HG03469 (cell line): ENCODE measurements at regions not wholly inside any gene's neighbourhood (a gene's known extent, or its start where the extent isn't known, plus 50 kb on each side); places are given as distances from the start of the nearest gene placed in this dataset.
"Not testable (repeated sequence)": the region's sequence is repeated elsewhere in the genome, so short reads cannot be mapped to it uniquely, and the experiment has no call there.

ENCODE experiments used
- ATAC-seq: cut with Tn5 transposase; IDR thresholded peaks from one replicate; pipeline ENCODE4 v1.9.1; 2021; ENCODE audit warnings: mild to moderate bottlenecking, moderate library complexity, moderate number of reproducible peaks; ENCODE audit not compliant: unreplicated experiment

GRCh38 chr4:167908816-167909215, 183.5 kb upstream of the ANXA10 start:
- ATAC-seq = no peak

DNA sequence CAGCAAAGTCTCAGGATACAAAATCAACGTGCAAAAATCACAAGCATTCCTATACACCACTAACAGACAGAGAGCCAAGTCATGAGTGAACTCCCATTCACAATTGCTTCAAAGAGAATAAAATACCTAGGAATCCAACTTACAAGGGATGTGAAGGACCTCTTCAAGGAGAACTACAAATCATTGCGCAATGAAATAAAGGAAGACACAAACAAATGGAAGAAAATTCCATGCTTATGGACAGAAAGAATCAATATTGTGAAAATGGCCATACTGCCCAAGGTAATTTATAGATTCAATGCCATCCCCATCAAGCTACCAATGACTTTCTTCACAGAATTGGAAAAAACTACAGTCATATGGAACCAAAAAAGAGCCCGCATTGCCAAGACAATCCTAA, 179.8 kb upstream of the ANXA10 start:
- ATAC-seq = not testable (repeated sequence)

DNA sequence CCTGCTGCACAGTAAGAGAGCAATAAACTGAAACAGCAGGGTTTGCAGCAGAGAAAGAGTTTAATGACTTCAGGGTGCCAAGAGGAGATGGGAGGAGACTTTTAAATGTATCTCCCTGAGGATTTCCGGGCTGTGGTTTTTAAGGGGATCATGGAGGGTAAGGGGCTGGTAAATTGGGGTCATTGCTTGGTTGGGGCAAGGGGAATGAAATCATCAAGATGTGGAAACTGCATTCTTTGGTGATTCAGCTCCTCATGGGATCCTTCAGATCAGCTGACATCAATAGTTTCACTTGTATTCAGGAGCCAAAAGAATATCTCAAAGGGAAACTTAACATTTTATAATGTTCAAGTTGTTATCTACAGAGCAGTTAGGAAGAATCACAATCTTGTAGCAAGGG, 174.3 kb upstream of the ANXA10 start:
- no peak for ATAC-seq

DNA sequence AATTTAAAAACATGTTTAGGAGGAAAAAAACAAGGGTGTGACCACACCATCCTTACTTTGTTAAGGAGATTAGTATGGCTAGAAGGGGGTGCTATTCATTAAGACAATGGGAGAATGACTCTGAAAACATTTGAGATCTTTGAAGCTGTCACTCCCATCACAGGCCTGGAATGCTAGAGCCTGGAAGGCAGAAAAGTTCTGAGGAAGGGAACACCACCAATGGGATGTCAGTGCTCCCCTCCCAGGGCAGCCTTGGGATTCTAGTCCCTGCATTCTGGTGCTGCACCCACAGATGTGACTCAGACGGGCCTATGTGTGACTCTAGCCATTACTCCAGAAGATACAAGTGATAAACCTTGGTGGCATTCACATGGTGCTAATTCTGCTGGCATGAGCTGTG, 162.2 kb upstream of the ANXA10 start:
- no peak for ATAC-seq

DNA sequence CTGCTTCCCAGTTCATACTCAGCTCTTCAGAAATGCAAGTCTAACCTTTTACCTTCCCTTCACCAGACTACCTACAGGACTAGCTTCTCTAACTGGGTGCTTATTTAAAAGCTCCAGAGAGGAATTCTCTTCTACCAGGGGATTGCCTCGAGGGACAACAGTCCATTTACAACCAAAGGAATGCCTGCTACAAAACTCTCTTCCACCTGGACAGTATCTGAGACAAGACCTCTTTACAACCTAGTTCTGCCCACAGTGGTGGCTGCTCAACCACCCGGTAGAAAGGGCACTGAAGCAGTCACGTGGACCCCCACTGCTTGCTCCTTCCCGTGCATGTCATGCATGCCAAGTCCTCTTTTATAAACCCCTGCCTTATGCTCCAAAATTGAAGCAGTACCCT, 158.1 kb upstream of the ANXA10 start:
- no peak for ATAC-seq

- ATAC-seq = no peak
These were observed 152.3 kb upstream of the ANXA10 start for GRCh38 chr4:167939863-167940616.

- ATAC-seq = no peak
These were observed 148.3 kb upstream of the ANXA10 start for GRCh38 chr4:167943872-167944505.

GRCh38 chr4:167944721-167945120, 147.6 kb upstream of the ANXA10 start:
- no peak for ATAC-seq

GRCh38 chr4:167955006-167955405, 137.3 kb upstream of the ANXA10 start:
- ATAC-seq = no peak

GRCh38 chr4:167956676-167957075, 135.7 kb upstream of the ANXA10 start:
- no peak for ATAC-seq

- no peak for ATAC-seq
These were observed 127.5 kb upstream of the ANXA10 start for GRCh38 chr4:167964766-167965373.

- ATAC-seq = no peak
These were observed 126.2 kb upstream of the ANXA10 start for GRCh38 chr4:167966143-167966542.

DNA sequence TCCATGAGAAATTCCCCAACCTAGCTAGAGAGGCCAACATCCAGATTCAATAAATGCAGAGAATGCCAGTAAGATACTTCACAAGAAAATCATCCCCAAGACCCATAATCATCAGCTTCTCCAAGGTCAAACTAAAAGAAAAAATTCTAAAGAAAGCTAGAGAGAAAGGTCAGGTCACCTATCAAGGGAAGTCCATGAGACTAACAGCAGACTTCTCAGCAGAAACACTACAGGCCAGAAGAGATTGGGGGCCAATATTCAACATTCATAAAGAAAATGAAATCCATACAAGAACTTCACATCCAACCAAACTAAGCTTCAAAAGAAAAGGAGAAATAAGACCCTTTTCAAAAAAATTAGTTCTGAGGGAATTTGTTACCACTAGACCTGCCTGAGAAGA, 118.8 kb upstream of the ANXA10 start:
- ATAC-seq = no peak

DNA sequence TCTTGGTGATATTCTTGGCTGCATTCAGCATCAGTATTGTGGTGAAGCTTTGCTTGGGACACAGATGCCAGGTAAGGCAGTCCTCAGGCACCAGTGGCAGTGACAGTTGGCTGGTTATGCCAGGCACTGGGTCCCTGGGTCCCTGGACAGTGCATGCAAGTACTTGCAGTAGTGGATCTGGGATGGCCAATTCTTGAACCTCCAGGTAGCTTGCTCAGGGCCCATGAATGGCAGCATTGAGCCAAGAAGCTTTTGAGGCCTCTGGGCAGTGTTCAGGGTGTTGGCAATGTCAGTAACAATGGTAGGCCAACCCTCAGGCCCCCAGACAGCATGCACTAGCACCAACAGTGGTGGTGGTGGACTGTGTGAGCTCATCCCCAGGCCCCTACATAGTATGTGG, 106.8 kb upstream of the ANXA10 start:
- ATAC-seq = no peak

DNA sequence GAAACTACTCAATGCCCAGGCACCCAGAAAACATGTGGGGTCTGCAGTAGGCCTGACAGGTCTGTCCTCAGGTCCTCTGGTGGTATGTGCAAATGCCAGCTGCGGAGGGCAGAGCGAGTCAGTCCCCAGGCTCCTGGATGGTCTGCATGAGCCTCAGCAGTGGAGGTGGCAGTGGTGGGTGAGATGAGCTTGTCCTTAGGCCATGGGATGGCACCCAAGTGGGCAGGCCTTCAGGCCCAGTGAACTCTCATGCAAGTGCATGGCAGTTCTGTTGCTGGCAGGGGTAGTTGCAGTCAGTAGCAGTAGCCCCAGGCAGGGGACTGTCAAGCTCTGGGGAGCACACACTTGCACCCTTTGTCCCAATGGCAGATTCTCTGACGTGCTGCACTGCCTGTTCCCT, 106.3 kb upstream of the ANXA10 start:
- ATAC-seq = no peak

DNA sequence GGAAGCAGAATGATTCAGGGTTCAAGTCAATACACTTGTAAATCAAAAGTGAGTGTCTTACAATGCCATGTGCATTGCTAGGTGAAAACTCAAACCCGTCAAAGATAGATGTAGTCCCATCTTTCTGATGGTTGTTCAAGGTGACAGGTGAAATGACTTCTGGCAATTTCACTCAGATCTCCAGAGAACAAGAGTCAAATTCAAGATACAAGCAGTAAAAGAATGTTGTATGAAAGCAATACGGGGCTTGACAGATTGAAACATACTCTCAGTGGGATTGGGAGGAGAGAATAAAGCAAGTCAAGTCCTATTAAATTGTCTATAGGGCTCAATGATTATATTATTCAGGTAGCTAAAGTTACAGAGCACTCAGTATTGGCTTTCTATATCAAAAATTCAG, 105.1 kb upstream of the ANXA10 start:
- ATAC-seq = no peak

- ATAC-seq = no peak
These were observed 102.5 kb upstream of the ANXA10 start for GRCh38 chr4:167989815-167990214.

DNA sequence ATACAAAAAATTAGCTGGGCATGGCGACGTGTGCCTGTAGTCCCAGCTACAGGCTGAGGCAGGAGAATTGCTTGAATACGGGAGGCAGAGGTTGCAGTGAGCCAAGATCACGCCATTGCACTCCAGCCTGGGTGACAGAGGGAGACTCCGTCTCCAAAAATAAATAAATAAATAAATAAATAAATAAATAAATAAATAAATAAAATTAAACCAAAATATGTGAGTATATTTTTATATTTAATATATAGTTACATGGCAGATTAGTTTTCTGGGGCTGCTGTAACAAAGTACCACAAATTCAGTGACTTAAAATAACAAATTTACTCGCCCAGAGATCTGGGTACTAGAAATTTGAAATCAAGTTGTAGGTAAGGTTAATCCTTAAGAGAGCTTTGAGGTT, 84.2 kb upstream of the ANXA10 start:
- not testable (repeated sequence) for ATAC-seq

- no peak for ATAC-seq
These were observed 73.2 kb upstream of the ANXA10 start for GRCh38 chr4:168019019-168019651.

GRCh38 chr4:168019921-168020320, 72.4 kb upstream of the ANXA10 start:
- no peak for ATAC-seq

GRCh38 chr4:168021666-168022065, 70.7 kb upstream of the ANXA10 start:
- no peak for ATAC-seq

- ATAC-seq = no peak
These were observed 63.8 kb upstream of the ANXA10 start for GRCh38 chr4:168028568-168028967.
